Erythroblast (primary cell): ENCODE measurements at regions not wholly inside any gene's neighbourhood (a gene's known extent, or its start where the extent isn't known, plus 50 kb on each side); places are given as distances from the start of the nearest gene placed in this dataset.

Source experiments
- DNase-seq, 2 experiments: peaks; one replicate each; lab custom pipeline; 2025; lab: John Stamatoyannopoulos, UW
- GATA1 ChIP-seq: IDR thresholded peaks from 2 replicates; pipeline ENCODE4 v1.6.1; 2011; ENCODE audit warnings: low read depth, mild to moderate bottlenecking, control low read depth, low read length, moderate library complexity
- POLR2A ChIP-seq: IDR thresholded peaks from 2 replicates; pipeline ENCODE4 v1.6.1; 2011; ENCODE audit warnings: mild to moderate bottlenecking, low read length

GRCh38 chr16:49111351-49111750 lies 170.3 kb downstream of the CBLN1 start:
- no peak for DNase-seq
- no peak for TF ChIP-seq GATA1
- TF ChIP-seq POLR2A, result no peak

GRCh38 chr16:49108611-49109010 lies 173.0 kb downstream of the CBLN1 start:
- TF ChIP-seq GATA1 (no peak), POLR2A (no peak)
- no peak for DNase-seq

DNA sequence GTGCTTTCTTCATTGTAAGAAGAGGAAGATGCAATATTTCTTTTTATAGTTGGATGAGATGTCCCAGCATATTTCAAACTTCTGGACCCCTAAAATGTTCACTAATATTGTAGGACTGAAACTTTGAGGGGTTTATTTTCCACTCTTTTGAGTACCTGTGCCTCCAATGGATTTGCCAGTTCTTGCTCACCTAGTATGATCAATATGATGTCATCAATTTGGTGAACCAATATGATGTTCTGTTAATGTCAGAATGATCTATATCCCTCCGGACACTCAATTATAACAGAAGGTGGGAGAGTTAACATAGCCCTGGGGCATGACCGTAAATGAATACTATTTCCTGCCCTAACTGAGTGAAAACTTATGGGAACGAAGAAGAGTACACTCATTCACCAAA lies 178.3 kb downstream of the CBLN1 start:
- TF ChIP-seq GATA1, result no peak
- TF ChIP-seq POLR2A, result no peak
- DNase-seq, result no peak

- no peak for TF ChIP-seq GATA1
- TF ChIP-seq POLR2A, result no peak
These were observed 179.6 kb downstream of the CBLN1 start for GRCh38 chr16:49101997-49102396.

DNA sequence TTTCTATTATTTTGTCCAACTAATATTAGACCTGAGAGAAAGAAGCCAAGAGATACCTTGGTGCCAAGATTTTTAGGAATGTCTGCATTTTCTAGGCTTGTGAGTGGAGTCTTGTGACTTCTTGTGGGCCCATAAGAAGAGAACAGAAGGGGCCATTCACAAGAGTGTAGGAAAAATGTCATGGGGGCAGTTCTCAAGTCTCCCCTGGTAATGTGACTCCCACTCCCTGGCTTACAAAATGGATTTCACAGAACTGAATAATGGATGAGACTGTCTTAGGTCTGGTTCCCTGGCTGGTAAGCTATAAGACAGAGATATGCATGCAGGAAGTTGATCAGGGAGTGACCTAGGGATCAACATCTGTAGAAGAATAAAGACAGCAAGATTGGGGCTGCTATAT lies 181.3 kb downstream of the CBLN1 start:
- TF ChIP-seq GATA1, result no peak
- TF ChIP-seq POLR2A, result no peak
- DNase-seq, result no peak

More at GRCh38 chr16:49101997-49102396, 179.6 kb downstream of the CBLN1 start:
- DNase-seq, result no peak

GRCh38 chr16:49097964-49098363 lies 183.7 kb downstream of the CBLN1 start:
- no peak for TF ChIP-seq POLR2A
- TF ChIP-seq GATA1, result no peak
- DNase-seq, result no peak

DNA sequence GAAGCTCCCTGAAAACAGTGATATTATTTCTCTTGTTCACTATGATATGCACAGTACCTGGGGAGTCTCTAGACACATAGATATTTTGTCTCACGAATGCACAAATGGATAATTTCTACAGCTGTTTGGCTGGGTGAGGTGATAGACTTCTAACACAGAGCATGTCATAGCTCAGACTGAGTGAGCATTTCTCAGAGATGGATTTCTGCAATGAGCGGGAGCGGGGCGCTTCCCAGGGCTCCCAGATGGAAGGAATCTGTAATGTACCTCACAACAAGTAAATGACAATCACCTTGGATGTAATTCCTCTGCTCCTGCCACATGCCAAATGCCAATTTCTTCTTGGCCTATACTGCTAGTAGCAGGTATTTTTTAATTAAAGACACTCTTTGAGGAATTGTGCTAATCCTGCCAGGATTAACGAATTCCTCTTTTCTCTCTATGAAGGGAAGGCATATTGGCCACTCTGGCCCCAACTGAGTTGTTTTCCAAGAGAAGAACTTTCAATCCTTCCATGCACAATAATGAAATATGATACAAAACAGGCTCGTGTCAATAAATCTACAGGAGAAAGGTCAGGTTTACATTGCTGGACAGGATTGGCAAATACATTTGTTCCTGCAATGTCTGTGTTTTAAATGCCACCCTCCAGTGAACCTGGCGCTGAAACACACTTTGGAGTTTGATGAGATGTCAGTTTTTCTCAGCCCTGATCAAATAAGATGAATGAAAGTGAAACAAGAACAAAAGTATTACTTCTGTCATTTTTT lies 185.3 kb downstream of the CBLN1 start:
- TF ChIP-seq GATA1 (no peak), POLR2A (no peak)
- DNase-seq, result no peak

- DNase-seq, result no peak
- TF ChIP-seq GATA1, result no peak
- TF ChIP-seq POLR2A, result no peak
These were observed 186.1 kb downstream of the CBLN1 start for GRCh38 chr16:49095539-49095938.

GRCh38 chr16:49094471-49094870 lies 187.2 kb downstream of the CBLN1 start:
- no peak for DNase-seq
- TF ChIP-seq POLR2A (no peak), GATA1 (no peak)

DNA sequence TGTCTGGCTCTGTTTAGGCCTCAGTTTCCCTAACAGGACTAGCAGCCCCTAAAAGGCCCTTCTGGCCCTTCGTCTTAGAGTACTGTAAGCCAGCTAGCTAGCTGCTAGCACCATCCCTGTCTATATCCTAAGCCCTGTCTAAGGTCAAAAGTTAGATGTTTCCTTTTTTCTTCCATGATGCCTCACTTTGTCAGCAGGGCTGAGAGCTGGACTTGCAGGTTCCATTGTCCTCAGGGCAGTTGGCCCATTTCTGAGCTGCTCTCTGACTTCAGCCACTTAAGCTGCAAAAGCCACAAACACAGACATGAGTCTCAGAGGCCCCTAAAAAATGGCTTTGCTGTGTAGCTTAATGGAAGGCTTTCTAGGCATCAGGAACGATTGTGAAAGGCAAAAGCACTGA lies 187.7 kb downstream of the CBLN1 start:
- no peak for TF ChIP-seq POLR2A
- TF ChIP-seq GATA1, result no peak
- DNase-seq, result no peak

DNA sequence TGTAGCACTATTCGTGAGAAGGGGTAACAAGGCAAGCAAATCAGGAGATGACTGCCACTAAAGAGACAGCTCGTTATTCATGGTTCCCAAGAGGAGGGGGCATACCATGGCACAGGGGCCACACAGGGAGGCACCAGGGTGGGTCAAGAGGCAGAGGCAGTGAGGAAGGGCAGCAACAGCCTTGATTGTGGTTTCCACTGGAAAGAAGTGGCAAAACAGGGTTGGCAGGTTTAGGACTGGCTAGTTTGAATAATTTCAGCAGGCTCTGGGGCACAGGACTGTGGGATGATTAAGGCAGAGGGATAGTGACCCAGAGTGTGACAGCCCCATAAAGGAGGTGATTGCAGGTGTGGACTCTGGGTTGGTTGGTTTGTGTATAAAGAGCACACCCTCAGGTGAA lies 188.9 kb downstream of the CBLN1 start:
- TF ChIP-seq GATA1 (no peak), POLR2A (no peak)
- no peak for DNase-seq

GRCh38 chr16:49089533-49089932 lies 192.1 kb downstream of the CBLN1 start:
- TF ChIP-seq POLR2A (no peak), GATA1 (no peak)
- no peak for DNase-seq

- DNase-seq, result no peak
- TF ChIP-seq GATA1 (no peak), POLR2A (no peak)
These were observed 192.6 kb downstream of the CBLN1 start for GRCh38 chr16:49089039-49089438.

DNA sequence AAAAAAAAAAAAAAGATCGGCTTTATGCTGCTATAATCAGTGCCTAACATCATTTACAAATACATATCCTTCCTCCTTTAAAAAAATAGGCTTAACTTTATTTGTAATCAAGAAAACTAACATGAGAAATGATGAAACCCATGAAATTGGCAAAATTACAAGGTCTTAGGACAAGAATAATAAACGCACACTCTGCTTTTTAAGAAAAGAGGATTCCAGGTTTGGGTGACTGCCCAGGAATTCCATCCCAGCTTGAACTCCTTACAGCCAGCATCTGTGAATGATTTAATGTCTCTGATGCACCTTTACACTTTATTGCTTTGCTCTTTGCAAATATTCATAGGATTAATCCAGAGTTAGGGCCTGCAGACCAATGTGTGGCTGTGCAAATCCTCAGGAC lies 196.0 kb downstream of the CBLN1 start:
- no peak for DNase-seq
- no peak for TF ChIP-seq GATA1
- TF ChIP-seq POLR2A, result no peak
